GM18511 (cell line): ENCODE measurements at regions not wholly inside any gene's neighbourhood (a gene's known extent, or its start where the extent isn't known, plus 50 kb on each side); places are given as distances from the start of the nearest gene placed in this dataset.
"Not testable (repeated sequence)": the region's sequence is repeated elsewhere in the genome, so short reads cannot be mapped to it uniquely, and the experiment has no call there.

Experiments used
- ATAC-seq: cut with Tn5 transposase; IDR thresholded peaks from one replicate; pipeline ENCODE4 v1.9.1; 2021; ENCODE audit warnings: mild to moderate bottlenecking, moderate library complexity; ENCODE audit not compliant: unreplicated experiment

- no peak for ATAC-seq
Measured at GRCh38 chrX:111041018-111041462, 55.0 kb upstream of the PAK3 start.

DNA sequence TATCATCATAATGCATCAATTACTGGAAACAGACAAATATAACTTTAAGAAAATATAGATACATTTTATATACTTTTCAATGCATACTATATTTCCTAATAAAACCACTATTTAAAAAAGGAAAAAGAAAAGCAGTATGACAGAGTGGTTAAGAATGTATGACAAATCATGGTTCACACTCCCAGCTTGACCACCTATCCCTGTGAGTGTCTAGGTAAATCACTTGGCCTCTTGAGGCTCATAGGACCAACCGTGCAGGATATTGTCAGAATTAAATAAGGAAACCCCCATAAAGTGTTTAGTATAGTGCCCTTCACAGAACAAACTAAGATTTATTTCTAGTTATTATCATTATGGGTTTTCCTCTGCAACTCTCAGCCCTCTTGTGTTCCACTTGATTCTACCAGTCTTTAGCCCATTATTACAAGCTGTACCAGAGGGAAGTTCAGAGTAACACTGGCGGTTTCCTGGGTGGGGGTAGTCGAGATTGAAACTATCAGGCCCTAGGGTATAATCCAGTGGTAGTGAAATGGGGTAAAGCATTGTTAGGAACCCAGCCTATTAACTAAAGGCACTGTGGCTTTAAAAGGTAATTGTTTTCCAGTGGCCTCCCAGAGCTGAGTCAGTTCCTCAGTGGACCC is 55.5 kb upstream of the PAK3 start:
- ATAC-seq, result no peak

- ATAC-seq, result no peak
Measured at GRCh38 chrX:111039606-111040005, 56.4 kb upstream of the PAK3 start.

GRCh38 chrX:111035991-111036390 is 60.0 kb upstream of the PAK3 start:
- ATAC-seq, result no peak

- ATAC-seq, result no peak
Measured at GRCh38 chrX:111035256-111035655, 60.7 kb upstream of the PAK3 start.

DNA sequence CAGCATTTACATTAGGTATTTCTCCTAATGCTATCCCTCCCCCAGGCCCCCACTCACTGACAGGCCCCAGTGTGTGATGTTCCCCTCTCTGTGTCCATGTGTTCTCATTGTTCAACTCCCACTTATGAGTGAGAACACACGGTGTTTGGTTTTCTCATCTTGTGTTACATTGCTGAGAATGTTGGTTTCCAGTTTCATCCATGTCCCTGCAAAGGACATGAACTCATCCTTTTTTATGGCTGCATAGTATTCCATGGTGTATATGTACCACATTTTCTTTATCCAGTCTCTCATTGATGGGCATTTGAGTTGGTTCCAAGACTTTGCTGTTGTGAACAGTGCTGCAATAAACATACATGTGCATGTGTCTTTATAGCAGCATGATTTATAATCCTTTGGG is 73.0 kb upstream of the PAK3 start:
- not testable (repeated sequence) for ATAC-seq

DNA sequence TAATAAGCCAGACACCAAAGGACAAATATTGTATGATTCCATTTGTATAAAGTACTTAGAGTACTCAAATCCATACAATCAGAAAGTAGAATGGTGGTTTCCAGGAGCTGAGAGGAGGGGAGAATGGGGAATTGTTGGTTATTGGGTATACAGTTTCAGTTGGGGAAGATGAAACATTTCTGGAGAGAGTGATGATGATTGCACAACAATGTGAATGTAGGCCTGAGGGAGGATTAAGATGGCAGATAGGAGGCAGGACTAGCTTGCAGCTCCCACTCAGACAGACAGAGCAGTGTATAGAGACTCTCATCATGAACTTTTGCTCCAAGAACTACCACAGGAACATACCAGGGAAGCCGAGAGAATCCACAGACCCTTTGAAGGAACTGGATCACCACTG is 75.7 kb upstream of the PAK3 start:
- ATAC-seq, result no peak

DNA sequence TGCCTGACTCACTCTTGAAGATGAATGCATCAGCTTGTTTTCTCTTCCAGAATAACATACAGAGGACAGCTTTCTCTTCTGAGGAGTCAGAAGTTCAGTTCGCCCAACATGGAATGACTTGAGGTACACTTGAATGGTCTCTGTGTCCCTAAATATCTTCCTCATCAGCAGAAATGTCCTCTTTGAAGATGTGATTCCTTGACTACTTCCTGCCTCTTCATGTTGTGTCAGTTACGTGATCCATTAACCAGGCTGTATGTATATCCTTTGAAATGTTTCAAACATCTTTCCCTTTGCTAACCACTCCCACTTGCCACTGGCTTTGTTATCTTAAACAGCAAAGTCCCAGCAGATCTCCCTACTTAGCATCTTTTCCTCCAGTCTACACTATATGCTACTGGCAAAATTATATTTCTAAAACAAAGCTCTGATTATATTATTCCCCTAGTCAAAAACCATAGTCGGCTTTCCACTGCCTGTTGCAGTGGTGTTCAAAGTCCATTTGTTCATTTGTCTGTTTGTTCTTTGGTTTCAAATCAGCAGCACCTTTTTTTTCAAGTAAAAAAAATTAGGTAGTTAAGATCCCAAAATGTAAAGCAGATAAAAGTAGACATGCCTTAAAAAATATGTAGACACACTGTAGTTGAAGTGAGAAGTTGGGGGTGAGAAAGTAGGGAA is 82.1 kb upstream of the PAK3 start:
- no peak for ATAC-seq

DNA sequence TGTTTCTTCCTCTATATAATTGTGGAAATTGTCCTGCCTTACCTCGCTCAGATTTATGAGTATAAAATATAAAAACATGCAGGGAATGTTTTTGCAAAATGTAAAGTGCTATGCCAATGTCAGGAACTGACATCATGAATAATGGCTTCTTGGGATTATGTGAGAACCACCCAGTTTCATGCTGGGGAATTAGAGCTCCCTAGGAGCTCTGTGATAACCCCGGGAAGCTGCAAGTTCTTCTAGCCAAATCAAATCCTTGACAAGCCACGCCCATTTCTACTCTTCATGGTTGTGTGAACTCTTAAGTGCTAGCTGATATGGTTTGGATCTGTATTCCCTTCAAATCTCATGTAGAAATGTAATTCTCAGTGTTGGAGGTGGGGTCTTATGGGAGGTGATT is 85.9 kb upstream of the PAK3 start:
- ATAC-seq, result no peak

GRCh38 chrX:111009256-111009655 is 86.7 kb upstream of the PAK3 start:
- no peak for ATAC-seq

GRCh38 chrX:111008126-111008525 is 87.9 kb upstream of the PAK3 start:
- no peak for ATAC-seq

GRCh38 chrX:111007238-111007637 is 88.8 kb upstream of the PAK3 start:
- ATAC-seq, result no peak

DNA sequence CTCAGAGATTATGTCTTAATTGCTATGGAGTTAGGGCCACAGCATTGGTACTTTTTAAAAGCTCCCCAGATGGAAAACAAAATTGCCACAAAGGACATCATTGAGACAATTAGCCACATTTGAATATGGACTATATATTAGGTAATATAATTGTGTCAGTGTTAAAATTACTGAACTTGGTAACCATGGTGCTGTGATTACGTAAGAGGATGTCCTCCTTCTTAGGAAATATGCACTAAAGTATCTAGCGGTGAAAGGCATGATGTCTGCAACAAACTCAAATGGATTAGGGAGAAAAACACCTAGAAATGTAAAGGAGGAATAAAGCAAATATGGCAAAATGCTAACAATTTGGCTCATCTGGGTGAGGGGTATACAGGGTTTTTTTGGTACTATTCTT is 89.9 kb upstream of the PAK3 start:
- ATAC-seq, result no peak

GRCh38 chrX:111005166-111005565 is 90.8 kb upstream of the PAK3 start:
- no peak for ATAC-seq

- ATAC-seq, result no peak
Measured at GRCh38 chrX:111003118-111003517, 92.9 kb upstream of the PAK3 start.

GRCh38 chrX:110992611-110993010 is 103.4 kb upstream of the PAK3 start:
- ATAC-seq, result peak; percentile 68

- ATAC-seq, result no peak
Measured at GRCh38 chrX:110989869-110990268, 106.1 kb upstream of the PAK3 start.

DNA sequence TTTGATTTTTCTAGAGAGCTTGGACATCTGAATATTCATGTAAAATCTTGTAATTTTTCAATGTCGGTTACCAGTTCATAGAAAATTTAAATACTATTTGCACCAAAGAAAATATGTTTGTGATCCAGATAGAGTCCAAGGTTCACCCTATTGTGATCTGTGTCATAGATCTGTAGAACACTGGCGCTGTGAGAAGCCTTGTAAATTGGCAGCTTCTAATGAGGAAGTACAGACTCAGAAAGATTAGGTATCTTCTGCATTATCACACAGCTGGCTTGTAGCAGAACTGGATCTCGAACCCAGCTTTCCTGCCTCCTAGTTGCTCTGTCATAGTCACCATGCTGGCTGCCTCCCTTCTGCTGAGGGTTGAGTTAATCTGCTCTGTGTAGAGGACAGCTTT is 106.5 kb upstream of the PAK3 start:
- ATAC-seq, result no peak

DNA sequence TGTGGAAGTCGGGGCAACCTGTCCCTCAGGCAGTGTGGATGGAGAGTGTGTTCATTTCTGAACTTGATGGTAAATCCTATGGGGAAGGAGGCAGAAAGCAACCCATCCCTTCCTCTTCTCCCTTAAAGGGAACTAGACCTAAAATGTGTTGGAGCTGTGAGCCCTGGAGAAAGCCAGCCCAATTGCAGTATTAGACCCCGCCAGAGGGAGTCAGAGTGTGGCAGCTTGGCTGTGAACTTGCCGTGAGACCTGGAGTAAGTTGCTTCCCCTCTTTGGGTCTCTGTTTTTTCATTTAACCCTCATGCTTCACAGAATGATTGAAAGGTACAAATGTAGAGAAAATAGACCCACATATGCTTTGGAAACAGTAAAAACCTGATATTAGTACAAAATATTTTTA is 108.7 kb upstream of the PAK3 start:
- no peak for ATAC-seq

- ATAC-seq, result no peak
Measured at GRCh38 chrX:110985470-110985869, 110.5 kb upstream of the PAK3 start.

DNA sequence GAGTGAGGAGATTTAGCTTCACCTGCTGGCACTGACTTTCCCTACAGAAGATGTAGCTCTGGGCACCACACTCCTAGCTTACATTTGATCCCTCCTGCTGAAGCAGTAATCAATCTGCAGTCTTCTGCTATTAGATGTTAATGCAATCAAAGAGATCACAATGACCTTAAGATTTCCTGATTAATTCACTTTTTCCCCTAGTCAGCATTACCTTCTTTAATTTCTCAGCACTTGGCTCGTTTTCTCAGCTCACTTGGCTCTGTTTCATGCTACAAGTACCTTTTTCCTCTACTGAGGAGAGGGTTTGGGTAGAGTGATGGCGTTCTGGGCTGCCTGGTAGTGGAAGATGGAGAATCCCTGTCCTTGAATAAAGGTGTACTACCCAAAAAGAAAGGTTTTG is 113.0 kb upstream of the PAK3 start:
- no peak for ATAC-seq

DNA sequence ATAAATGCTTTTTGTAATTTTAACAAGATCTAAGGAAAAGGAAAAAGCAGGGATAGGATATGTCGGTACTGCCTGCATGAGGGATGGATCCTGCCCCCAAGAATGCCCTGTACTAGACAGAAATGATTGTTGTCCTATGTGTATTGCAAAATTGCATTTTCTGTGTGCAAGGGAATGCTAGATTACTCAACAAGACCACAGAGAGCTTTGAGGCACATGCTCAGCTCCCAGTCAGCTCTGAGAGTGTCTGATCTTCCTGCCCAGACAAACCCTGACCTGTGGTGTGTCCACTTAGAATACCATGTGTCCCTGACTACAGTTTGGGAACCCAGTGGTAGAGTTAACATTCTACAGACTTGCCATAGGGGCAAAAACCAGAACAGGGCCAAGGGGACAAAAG is 129.2 kb upstream of the PAK3 start:
- no peak for ATAC-seq

DNA sequence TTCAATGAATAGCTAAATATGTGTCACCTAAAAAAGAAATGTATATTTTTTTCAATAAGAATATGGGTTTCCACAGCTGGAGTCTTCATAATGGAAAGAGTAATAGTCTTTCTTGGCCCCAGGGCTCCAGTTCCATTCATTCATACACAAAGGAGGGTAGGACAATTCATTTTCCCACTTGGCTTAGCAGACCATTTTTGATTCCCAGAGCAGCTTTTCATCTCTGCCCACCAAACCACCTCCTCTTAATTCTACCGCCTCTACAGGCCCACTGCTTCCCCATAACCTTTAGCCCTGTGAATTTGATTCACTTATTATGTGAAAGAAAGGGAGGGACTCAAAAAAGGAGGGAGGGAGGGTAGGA is 129.9 kb upstream of the PAK3 start:
- no peak for ATAC-seq
